Peyer's patch (tissue), 4 donors: ENCODE measurements at regions not wholly inside any gene's neighbourhood (a gene's known extent, or its start where the extent isn't known, plus 50 kb on each side); places are given as distances from the start of the nearest gene placed in this dataset.

Experiments
- DNase-seq, 3 donors: peaks; one replicate each; pipeline ENCODE4 v3.0.0-alpha.2; 2017 to 2019
- H3K27ac ChIP-seq, 4 donors: fragments of 200-600 bp; sonication (generic); one replicate each; pipeline ENCODE4 v1.5.1; 2016 to 2019
- H3K27me3 ChIP-seq, 2 donors: fragments of 200-600 bp; sonication (generic); one replicate each; pipeline ENCODE4 v1.5.1; 2019
- H3K36me3 ChIP-seq, 3 donors: fragments of 200-600 bp; sonication (generic); one replicate each; pipeline ENCODE4 v1.5.1; 2016 to 2019
- H3K4me1 ChIP-seq, 4 donors: fragments of 200-600 bp; sonication (generic); one replicate each; pipeline ENCODE4 v1.5.1; 2016 to 2019
- H3K4me3 ChIP-seq, 4 donors: fragments of 200-600 bp; sonication (generic); 1 replicate in 3 of 4; 2 replicates in 1 of 4; pipeline ENCODE4 v1.5.1; 2016 to 2019; ENCODE audit warnings: mild to moderate bottlenecking in 1 of 4
- H3K9me3 ChIP-seq, 4 donors: fragments of 200-600 bp; sonication (generic); one replicate each; pipeline ENCODE4 v1.5.1; 2016 to 2019; ENCODE audit warnings: mild to moderate bottlenecking in 1 of 4
- CTCF ChIP-seq, 6 experiments: fragments of 450-650 bp in 4 of 6; fragments of 200-600 bp in 2 of 6; sonication (generic) in 1 of 6; IDR thresholded peaks; one replicate each; pipeline ENCODE4 v1.5.1; 2017 to 2019; ENCODE audit warnings: antibody characterized with exemption in 6 of 6, mild to moderate bottlenecking in 3 of 6, moderate library complexity in 1 of 6
- POLR2A ChIP-seq, 2 donors: fragments of 450-650 bp; IDR thresholded peaks; one replicate each; pipeline ENCODE4 v1.5.1; 2017; ENCODE audit warnings: antibody characterized with exemption in 2 of 2, mild to moderate bottlenecking in 2 of 2, moderate library complexity in 2 of 2

- TF ChIP-seq POLR2A (IDR thresholded peaks at IDR 0.05) (no peak), CTCF (IDR thresholded peaks at IDR 0.05) (no peak)
- no peak overlapping the region for H3K27ac ChIP-seq
- H3K27me3 ChIP-seq: no peaks in the 10 kb centered on the region
- no peaks in the 10 kb centered on the region for H3K4me1 ChIP-seq
- no peaks in the 10 kb centered on the region for H3K9me3 ChIP-seq
- no peak overlapping the region for H3K4me3 ChIP-seq
- no peak for DNase-seq
- H3K36me3 ChIP-seq: no peaks in the 10 kb centered on the region
These were observed 250.3 kb upstream of the HTR2A start for GRCh38 chr13:47146991-47147811.

GRCh38 chr13:47146136-47146535 is 249.3 kb upstream of the HTR2A start:
- no peak for TF ChIP-seq CTCF (IDR thresholded peaks at IDR 0.05)
- no peak for TF ChIP-seq POLR2A (IDR thresholded peaks at IDR 0.05)
- no peak overlapping the region for H3K4me3 ChIP-seq
- H3K9me3 ChIP-seq: no peaks in the 10 kb centered on the region
- no peaks in the 10 kb centered on the region for H3K27me3 ChIP-seq
- no peaks in the 10 kb centered on the region for H3K4me1 ChIP-seq
- H3K27ac ChIP-seq: no peak overlapping the region
- no peak for DNase-seq
- no peaks in the 10 kb centered on the region for H3K36me3 ChIP-seq

GRCh38 chr13:47144782-47145181 is 247.9 kb upstream of the HTR2A start:
- H3K4me1 ChIP-seq: no peaks in the 10 kb centered on the region
- H3K27ac ChIP-seq: no peak overlapping the region
- H3K36me3 ChIP-seq: no peaks in the 10 kb centered on the region
- TF ChIP-seq CTCF (IDR thresholded peaks at IDR 0.05) (no peak), POLR2A (IDR thresholded peaks at IDR 0.05) (no peak)
- DNase-seq: no peak
- no peak overlapping the region for H3K4me3 ChIP-seq
- H3K27me3 ChIP-seq: no peaks in the 10 kb centered on the region
- no peaks in the 10 kb centered on the region for H3K9me3 ChIP-seq

- TF ChIP-seq CTCF (IDR thresholded peaks at IDR 0.05) (no peak), POLR2A (IDR thresholded peaks at IDR 0.05) (no peak)
- no peak overlapping the region for H3K27ac ChIP-seq
- no peak for DNase-seq
- no peaks in the 10 kb centered on the region for H3K4me1 ChIP-seq
- H3K36me3 ChIP-seq: no peaks in the 10 kb centered on the region
- no peaks in the 10 kb centered on the region for H3K9me3 ChIP-seq
- H3K4me3 ChIP-seq: no peak overlapping the region
- H3K27me3 ChIP-seq: no peaks in the 10 kb centered on the region
These were observed 245.3 kb upstream of the HTR2A start for GRCh38 chr13:47142105-47142504.

GRCh38 chr13:47139519-47139918 is 242.7 kb upstream of the HTR2A start:
- DNase-seq: no peak
- TF ChIP-seq CTCF (IDR thresholded peaks at IDR 0.05) (no peak), POLR2A (IDR thresholded peaks at IDR 0.05) (no peak)
- Histone ChIP-seq H3K4me1 (no peaks in the 10 kb centered on the region), H3K36me3 (no peaks in the 10 kb centered on the region), H3K27me3 (no peaks in the 10 kb centered on the region), H3K4me3 (no peak overlapping the region), H3K27ac (no peak overlapping the region), H3K9me3 (no peaks in the 10 kb centered on the region)
